ENCODE measurements at regions not wholly inside any gene's neighbourhood (a gene's known extent, or its start where the extent isn't known, plus 50 kb on each side); places are given as distances from the start of the nearest gene placed in this dataset.

DNA sequence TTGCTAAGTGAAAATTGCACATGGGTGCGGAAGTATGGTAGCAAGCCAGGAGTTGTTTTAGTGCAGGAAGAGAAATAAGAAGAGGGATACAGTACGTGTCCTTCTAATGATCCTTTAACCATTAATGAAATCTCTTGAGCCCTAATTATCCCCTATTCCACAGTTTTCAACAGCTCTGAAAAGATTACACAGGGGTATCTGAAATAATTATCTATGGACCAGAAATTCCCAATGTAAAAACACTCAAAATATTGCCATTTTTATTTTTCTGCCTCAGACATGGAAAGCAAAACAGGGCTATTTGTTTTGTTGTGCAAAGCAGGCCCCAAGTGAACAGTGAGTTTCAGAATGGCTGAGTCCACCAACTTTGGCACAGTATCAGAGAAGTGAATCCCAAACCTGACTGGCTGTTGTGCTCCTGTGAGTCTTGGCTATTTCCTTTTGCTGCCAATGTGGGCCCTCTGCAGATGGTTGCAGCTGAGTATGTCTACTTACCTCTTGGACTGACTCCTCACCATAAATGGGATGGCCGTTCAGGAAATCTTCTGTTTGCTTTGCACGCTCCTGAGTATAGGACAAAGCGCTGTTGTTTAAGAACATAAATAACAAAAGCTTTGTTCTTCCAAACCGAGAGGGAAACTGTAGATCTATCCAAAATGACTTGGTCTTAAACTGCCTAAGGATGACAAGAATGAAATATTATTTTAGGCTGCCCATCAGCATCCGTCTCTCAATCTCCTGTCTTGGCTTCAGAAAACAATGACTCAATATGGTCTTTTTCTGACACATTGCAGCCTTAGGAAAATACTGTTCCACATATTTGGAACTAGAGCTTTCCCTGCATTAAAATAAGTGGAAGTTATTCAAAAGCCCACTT is 204.1 kb downstream of the DEPDC1B start:
- no peak for DNase-seq (ENCODE audit: unreplicated experiment)
- Mint-ChIP-seq H3K4me3 (ENCODE audit: unreplicated experiment) (no peak overlapping the region), H3K36me3 (ENCODE audit: insufficient read depth, unreplicated experiment) (no peaks in the 10 kb centered on the region), H3K4me1 (ENCODE audit: insufficient read depth, unreplicated experiment) (no peaks in the 10 kb centered on the region), H3K9me3 (ENCODE audit: unreplicated experiment) (no peaks in the 10 kb centered on the region), H3K27ac (ENCODE audit: low read depth, unreplicated experiment) (no peak overlapping the region), H3K27me3 (ENCODE audit: insufficient read depth, unreplicated experiment) (peaks cover 17% of the 10 kb centered on the region)
- POLR2A ChIA-PET: no interaction called here
- BruUV-seq (replicated peaks): no TSS peak
- CTCF ChIA-PET: interaction anchor here (0.5 to 0.7 kb wide), 3 partner anchors 64 to 1665 kb away, joined by 3 to 5 read pairs (median 3); no protein-coding TSS in a partner anchor
- TF ChIP-seq, protein P1, sequence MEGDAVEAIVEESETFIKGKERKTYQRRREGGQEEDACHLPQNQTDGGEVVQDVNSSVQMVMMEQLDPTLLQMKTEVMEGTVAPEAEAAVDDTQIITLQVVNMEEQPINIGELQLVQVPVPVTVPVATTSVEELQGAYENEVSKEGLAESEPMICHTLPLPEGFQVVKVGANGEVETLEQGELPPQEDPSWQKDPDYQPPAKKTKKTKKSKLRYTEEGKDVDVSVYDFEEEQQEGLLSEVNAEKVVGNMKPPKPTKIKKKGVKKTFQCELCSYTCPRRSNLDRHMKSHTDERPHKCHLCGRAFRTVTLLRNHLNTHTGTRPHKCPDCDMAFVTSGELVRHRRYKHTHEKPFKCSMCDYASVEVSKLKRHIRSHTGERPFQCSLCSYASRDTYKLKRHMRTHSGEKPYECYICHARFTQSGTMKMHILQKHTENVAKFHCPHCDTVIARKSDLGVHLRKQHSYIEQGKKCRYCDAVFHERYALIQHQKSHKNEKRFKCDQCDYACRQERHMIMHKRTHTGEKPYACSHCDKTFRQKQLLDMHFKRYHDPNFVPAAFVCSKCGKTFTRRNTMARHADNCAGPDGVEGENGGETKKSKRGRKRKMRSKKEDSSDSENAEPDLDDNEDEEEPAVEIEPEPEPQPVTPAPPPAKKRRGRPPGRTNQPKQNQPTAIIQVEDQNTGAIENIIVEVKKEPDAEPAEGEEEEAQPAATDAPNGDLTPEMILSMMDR (IDR thresholded peaks at IDR 0.05; ENCODE audit: unreplicated experiment): no peak
- intact Hi-C loops (cut with micrococcal nuclease): no loop called here

DNA sequence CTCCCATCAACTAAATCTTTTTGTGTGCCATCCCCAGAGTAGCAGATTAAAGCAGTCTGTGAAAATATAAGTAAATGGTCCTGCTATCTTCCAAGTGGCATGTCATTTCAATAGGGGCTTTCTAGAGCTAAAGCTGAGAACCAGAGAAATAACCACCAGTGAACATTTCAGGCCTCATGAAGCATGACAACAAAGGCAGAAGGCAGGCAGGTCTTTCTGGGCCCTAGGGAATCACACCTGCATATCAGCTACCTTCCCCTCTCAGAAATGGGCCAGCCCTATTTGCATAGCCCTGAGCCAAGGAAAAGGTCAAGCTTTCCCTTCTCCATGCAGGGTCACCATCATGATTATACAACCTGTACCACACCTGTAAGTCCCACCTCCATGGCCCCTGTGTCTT is 205.3 kb downstream of the DEPDC1B start:
- no TSS peak for BruUV-seq (replicated peaks)
- Mint-ChIP-seq H3K27me3 (ENCODE audit: insufficient read depth, unreplicated experiment) (peaks cover 27% of the 10 kb centered on the region), H3K4me3 (ENCODE audit: unreplicated experiment) (no peak overlapping the region), H3K4me1 (ENCODE audit: insufficient read depth, unreplicated experiment) (no peaks in the 10 kb centered on the region), H3K9me3 (ENCODE audit: unreplicated experiment) (no peaks in the 10 kb centered on the region), H3K36me3 (ENCODE audit: insufficient read depth, unreplicated experiment) (no peaks in the 10 kb centered on the region), H3K27ac (ENCODE audit: low read depth, unreplicated experiment) (no peak overlapping the region)
- intact Hi-C loops (cut with micrococcal nuclease): no loop called here
- TF ChIP-seq, protein P1 (IDR thresholded peaks at IDR 0.05; ENCODE audit: unreplicated experiment): no peak
- DNase-seq (ENCODE audit: unreplicated experiment): no peak
- CTCF ChIA-PET: interaction anchor here (0.7 kb wide), 1 partner anchor 26 kb away, joined by 5 read pairs; no protein-coding TSS in a partner anchor
- POLR2A ChIA-PET: no interaction called here

DNA sequence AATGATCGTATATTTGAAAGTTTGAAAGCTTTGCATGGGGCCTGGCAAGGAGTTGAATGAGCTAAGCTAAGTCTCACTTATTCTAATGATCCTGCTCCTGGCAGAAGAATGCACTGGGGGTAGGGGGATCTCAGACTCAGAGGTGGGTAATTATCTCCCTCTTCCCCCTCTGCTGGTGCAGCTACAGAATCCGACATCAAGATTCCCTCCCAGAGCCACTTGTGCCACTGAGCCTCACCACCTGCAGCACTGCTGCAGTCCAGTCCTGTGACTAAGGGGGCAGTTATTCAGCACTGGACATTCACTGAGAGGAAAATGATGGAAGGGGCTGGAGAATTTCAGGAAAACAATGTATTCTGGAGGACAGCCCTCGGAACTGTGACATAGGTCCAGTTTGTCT is 205.8 kb downstream of the DEPDC1B start:
- ChIA-PET POLR2A (no interaction called here), CTCF (interaction anchor here (0.7 kb wide), 1 partner anchor 25 kb away, joined by 5 read pairs; no protein-coding TSS in a partner anchor)
- DNase-seq (ENCODE audit: unreplicated experiment): no peak
- Mint-ChIP-seq H3K36me3 (ENCODE audit: insufficient read depth, unreplicated experiment) (no peaks in the 10 kb centered on the region), H3K4me1 (ENCODE audit: insufficient read depth, unreplicated experiment) (no peaks in the 10 kb centered on the region), H3K4me3 (ENCODE audit: unreplicated experiment) (no peak overlapping the region), H3K9me3 (ENCODE audit: unreplicated experiment) (no peaks in the 10 kb centered on the region), H3K27me3 (ENCODE audit: insufficient read depth, unreplicated experiment) (peaks cover 26% of the 10 kb centered on the region), H3K27ac (ENCODE audit: low read depth, unreplicated experiment) (no peak overlapping the region)
- intact Hi-C loops (cut with micrococcal nuclease): no loop called here
- TF ChIP-seq, protein P1 (IDR thresholded peaks at IDR 0.05; ENCODE audit: unreplicated experiment): no peak
- no TSS peak for BruUV-seq (replicated peaks)

DNA sequence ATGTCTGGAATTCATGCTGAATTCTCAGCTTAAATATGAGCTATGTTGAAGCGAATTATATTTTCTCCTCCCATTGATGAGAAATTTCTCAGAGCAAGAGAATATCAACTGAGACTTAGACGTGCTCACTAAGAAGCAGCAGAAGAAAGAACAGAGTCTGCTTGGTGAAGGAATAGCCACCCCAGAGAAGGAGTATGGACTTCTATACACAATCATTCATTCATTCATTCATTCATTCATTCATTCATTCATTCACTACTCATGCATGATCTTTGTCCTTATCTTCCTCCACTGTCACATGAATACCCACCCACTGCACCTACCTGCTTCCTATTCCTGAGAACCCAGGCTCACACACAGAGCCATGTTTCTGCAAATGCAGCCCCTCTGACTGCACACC is 206.6 kb downstream of the DEPDC1B start:
- H3K9me3 Mint-ChIP-seq (ENCODE audit: unreplicated experiment): no peaks in the 10 kb centered on the region
- H3K4me3 Mint-ChIP-seq (ENCODE audit: unreplicated experiment): no peak overlapping the region
- POLR2A ChIA-PET: no interaction called here
- TF ChIP-seq, protein P1 (IDR thresholded peaks at IDR 0.05; ENCODE audit: unreplicated experiment): no peak
- no peak overlapping the region for H3K27ac Mint-ChIP-seq (ENCODE audit: low read depth, unreplicated experiment)
- H3K36me3 Mint-ChIP-seq (ENCODE audit: insufficient read depth, unreplicated experiment): no peaks in the 10 kb centered on the region
- peaks cover 3% of the 10 kb centered on the region for H3K4me1 Mint-ChIP-seq (ENCODE audit: insufficient read depth, unreplicated experiment)
- BruUV-seq (replicated peaks): no TSS peak
- CTCF ChIA-PET: interaction anchor here (1.2 kb wide), 2 partner anchors 11 to 23 kb away, joined by 3 to 4 read pairs; no protein-coding TSS in a partner anchor
- peaks cover 30% of the 10 kb centered on the region for H3K27me3 Mint-ChIP-seq (ENCODE audit: insufficient read depth, unreplicated experiment)
- DNase-seq (ENCODE audit: unreplicated experiment): no peak
- intact Hi-C loops (cut with micrococcal nuclease): no loop called here

Data from MCF 10A (cell line).